ENCODE measurements at regions not wholly inside any gene's neighbourhood (a gene's known extent, or its start where the extent isn't known, plus 50 kb on each side); places are given as distances from the start of the nearest gene placed in this dataset.

- intact Hi-C loops (cut with DNase I; ENCODE audit: low total_unique reads): no loop called here
Observed at GRCh38 chr16:64132759-64133361, 989.0 kb downstream of the CDH11 start.

GRCh38 chr16:64132190-64132589 is 989.7 kb downstream of the CDH11 start:
- Histone ChIP-seq H3K4me1 (no peaks in the 10 kb centered on the region), H3K36me3 (no peaks in the 10 kb centered on the region), H3K4me3 (no peak overlapping the region), H3K27ac (no peak overlapping the region), H3K9me3 (no peaks in the 10 kb centered on the region), H3K27me3 (no peaks in the 10 kb centered on the region)
- intact Hi-C loops (cut with DNase I; ENCODE audit: low total_unique reads) (no loop called here), in situ Hi-C loops (cut with MboI; ENCODE audit: low pct_ligation_motif_present in 1 of 4, low pct_unique_long_range_greater_than_20kb in 1 of 4, low sequenced_read_pairs in 3 of 4) (no loop called here)
- no peak for DNase-seq
- 84 to 86% methylated on average over 3 of the region's 3 CpGs for WGBS, 2 donors (ENCODE audit: low coverage in 1 of 2)
- TF ChIP-seq POLR2AphosphoS5 (IDR thresholded peaks at IDR 0.05) (no peak), POLR2A (IDR thresholded peaks at IDR 0.05) (no peak), CTCF (IDR thresholded peaks at IDR 0.05) (no peak), EP300 (IDR thresholded peaks at IDR 0.05; ENCODE audit: low read depth) (no peak)

More at GRCh38 chr16:64132759-64133361, 989.0 kb downstream of the CDH11 start:
- H3K9me3 ChIP-seq: no peaks in the 10 kb centered on the region
- no peaks in the 10 kb centered on the region for H3K4me1 ChIP-seq
- DNase-seq: no peak
- 29 to 63% methylated on average over 3 of the region's 3 CpGs for WGBS, 2 donors (ENCODE audit: low coverage in 1 of 2)
- no peaks in the 10 kb centered on the region for H3K36me3 ChIP-seq
- H3K27ac ChIP-seq: no peak overlapping the region
- in situ Hi-C loops (cut with MboI; ENCODE audit: low pct_ligation_motif_present in 1 of 4, low pct_unique_long_range_greater_than_20kb in 1 of 4, low sequenced_read_pairs in 3 of 4): no loop called here
- TF ChIP-seq POLR2A (IDR thresholded peaks at IDR 0.05): no peak
- TF ChIP-seq EP300 (IDR thresholded peaks at IDR 0.05; ENCODE audit: low read depth): no peak
- TF ChIP-seq POLR2AphosphoS5 (IDR thresholded peaks at IDR 0.05): no peak
- TF ChIP-seq CTCF (IDR thresholded peaks at IDR 0.05): no peak
- no peaks in the 10 kb centered on the region for H3K27me3 ChIP-seq
- H3K4me3 ChIP-seq: no peak overlapping the region

GRCh38 chr16:64131423-64131822 is 990.4 kb downstream of the CDH11 start:
- H3K4me3 ChIP-seq: no peak overlapping the region
- no peaks in the 10 kb centered on the region for H3K9me3 ChIP-seq
- TF ChIP-seq POLR2AphosphoS5 (IDR thresholded peaks at IDR 0.05) (no peak), CTCF (IDR thresholded peaks at IDR 0.05) (no peak), POLR2A (IDR thresholded peaks at IDR 0.05) (no peak), EP300 (IDR thresholded peaks at IDR 0.05; ENCODE audit: low read depth) (no peak)
- H3K27ac ChIP-seq: no peak overlapping the region
- H3K4me1 ChIP-seq: no peaks in the 10 kb centered on the region
- no peak for DNase-seq
- 71 to 75% methylated on average over 2 of the region's 2 CpGs for WGBS, 2 donors (ENCODE audit: low coverage in 1 of 2)
- in situ Hi-C loops (cut with MboI; ENCODE audit: low pct_ligation_motif_present in 1 of 4, low pct_unique_long_range_greater_than_20kb in 1 of 4, low sequenced_read_pairs in 3 of 4): no loop called here
- H3K27me3 ChIP-seq: no peaks in the 10 kb centered on the region
- intact Hi-C loops (cut with DNase I; ENCODE audit: low total_unique reads): no loop called here
- no peaks in the 10 kb centered on the region for H3K36me3 ChIP-seq

GRCh38 chr16:64130140-64130539 is 991.7 kb downstream of the CDH11 start:
- in situ Hi-C loops (cut with MboI; ENCODE audit: low pct_ligation_motif_present in 1 of 4, low pct_unique_long_range_greater_than_20kb in 1 of 4, low sequenced_read_pairs in 3 of 4): no loop called here
- WGBS, 2 donors (ENCODE audit: low coverage in 1 of 2): 78 to 79% methylated on average over 2 of the region's 2 CpGs
- Histone ChIP-seq H3K36me3 (no peaks in the 10 kb centered on the region), H3K27ac (no peak overlapping the region), H3K4me3 (no peak overlapping the region), H3K4me1 (no peaks in the 10 kb centered on the region), H3K27me3 (no peaks in the 10 kb centered on the region), H3K9me3 (no peaks in the 10 kb centered on the region)
- intact Hi-C loops (cut with DNase I; ENCODE audit: low total_unique reads): no loop called here
- DNase-seq: no peak
- TF ChIP-seq POLR2A (IDR thresholded peaks at IDR 0.05) (no peak), POLR2AphosphoS5 (IDR thresholded peaks at IDR 0.05) (no peak), CTCF (IDR thresholded peaks at IDR 0.05) (no peak), EP300 (IDR thresholded peaks at IDR 0.05; ENCODE audit: low read depth) (no peak)

All from transverse colon (tissue), 4 donors.